ENCODE measurements at regions not wholly inside any gene's neighbourhood (a gene's known extent, or its start where the extent isn't known, plus 50 kb on each side); places are given as distances from the start of the nearest gene placed in this dataset.
"Not testable (repeated sequence)": the region's sequence is repeated elsewhere in the genome, so short reads cannot be mapped to it uniquely, and the experiment has no call there.

GRCh38 chr10:94257407-94257806, 105.3 kb downstream of the NOC3L start:
- H2AFZ ChIP-seq (ENCODE audit: low read length); H3K79me2 ChIP-seq (ENCODE audit: control insufficient read depth in 1 of 2, insufficient read depth in 2 of 2, low read length in 2 of 2); H2BK20ac ChIP-seq (ENCODE audit: low read length); H2BK15ac ChIP-seq (ENCODE audit: low read length); DNase-seq (ENCODE audit: low read depth in 1 of 2, low spot score in 2 of 2); H3K23ac ChIP-seq (ENCODE audit: insufficient read length); H2BK12ac ChIP-seq (ENCODE audit: low read depth, low read length); H3K56ac ChIP-seq (replicated peaks; ENCODE audit: insufficient read length, low read depth, low read length); FAIRE-seq; H2BK120ac ChIP-seq (replicated peaks; ENCODE audit: low read depth, low read length); H3K79me1 ChIP-seq (ENCODE audit: low read depth, low read length); POLR2A ChIA-PET (ENCODE audit: partially characterized antibody); H3K4me1 ChIP-seq (replicated peaks in 1 of 4; ENCODE audit: control insufficient read depth in 3 of 4, insufficient read depth in 4 of 4, low read length in 3 of 4); H3K23me2 ChIP-seq (ENCODE audit: low read depth, low read length); H2BK5ac ChIP-seq (ENCODE audit: low read depth, low read length); H3K14ac ChIP-seq (ENCODE audit: insufficient read length); H3K27me3 ChIP-seq (replicated peaks in 1 of 4; ENCODE audit: control insufficient read depth in 3 of 4, extremely low read depth in 1 of 4, insufficient read depth in 3 of 4, low read length in 3 of 4); H4K91ac ChIP-seq (replicated peaks; ENCODE audit: insufficient read length, low read length); H2AK5ac ChIP-seq (ENCODE audit: low read depth, low read length); H3K27ac ChIP-seq (ENCODE audit: low read depth, low read length); H4K8ac ChIP-seq (ENCODE audit: extremely low read depth, insufficient read depth, low read length); H4K5ac ChIP-seq (ENCODE audit: insufficient read length, low read depth, low read length); H3K9ac ChIP-seq (replicated peaks in 1 of 4; ENCODE audit: extremely low read depth in 1 of 4, low read depth in 3 of 4, low read length in 3 of 4); H3K36me3 ChIP-seq (ENCODE audit: control insufficient read depth in 2 of 4, insufficient read depth in 4 of 4, low read length in 3 of 4); H3K9me3 ChIP-seq (ENCODE audit: insufficient read depth in 2 of 2, low read depth in 1 of 2, low read length in 1 of 2); H3K18ac ChIP-seq (ENCODE audit: extremely low read depth, low read length); H4K20me1 ChIP-seq (replicated peaks in 1 of 2; ENCODE audit: control insufficient read depth in 1 of 2, insufficient read depth in 2 of 2, low read length in 2 of 2); H3K4me2 ChIP-seq (ENCODE audit: insufficient read depth in 1 of 2, low read depth in 2 of 2, low read length in 2 of 2); H3K4me3 ChIP-seq (ENCODE audit: extremely low read depth in 1 of 4, insufficient read depth in 2 of 4, low read depth in 3 of 4, low read length in 4 of 4); H3K4ac ChIP-seq (replicated peaks; ENCODE audit: insufficient read length, low read depth, low read length): not testable (repeated sequence)
- WGBS, 2 experiments (ENCODE audit: extremely low coverage in 1 of 2, insufficient coverage in 1 of 2, insufficient read length in 1 of 2, insufficient replicate concordance in 2 of 2, low coverage in 1 of 2, low lambda C conversion rate in 2 of 2, missing lambda C conversion rate in 1 of 2): 94% methylated on average over 6 of the region's 6 CpGs; no CpG with 5 or more reads in 1 of the 2 experiments
- CTCF ChIA-PET (ENCODE audit: partially characterized antibody): interaction anchor here (1.1 kb wide), 1 partner anchor 12 kb away, joined by 3 read pairs; no protein-coding TSS in a partner anchor

Data from H1 (cell line).